GM12878 (cell line): ENCODE measurements at regions not wholly inside any gene's neighbourhood (a gene's known extent, or its start where the extent isn't known, plus 50 kb on each side); places are given as distances from the start of the nearest gene placed in this dataset.

Experiments used
- ATAC-seq: fragments of 200-7000 bp; cut with Tn5 transposase; 3 replicates; pipeline ENCODE4 v1.9.1; 2020; ENCODE audit warnings: mild to moderate bottlenecking, moderate library complexity
- BruUV-seq: library from RNA; stranded (reverse); fragments of 400-500 nt; replicated peaks from 2 replicates; lab custom pipeline; 2021; lab: Mats Ljungman, UMichigan
- CTCF ChIA-PET: fragments of 300-600 bp; sonication (Branson Sonifier 250); formaldehyde crosslinking; extraction: SDS; loops from one replicate; lab custom pipeline; 2021; ENCODE audit warnings: inconsistent platforms; lab: Yijun Ruan, JAX
- POLR2A ChIA-PET: fragments of 350-600 bp; formaldehyde crosslinking; extraction: SDS; loops from one replicate; lab custom pipeline; 2021; ENCODE audit warnings: inconsistent platforms; lab: Charles Lee
- RAD21 ChIA-PET: fragments of 300-600 bp; sonication (Branson Sonifier 250); formaldehyde crosslinking; loops from one replicate; lab custom pipeline; 2023; ENCODE audit warnings: antibody characterized with exemption; ENCODE audit not compliant: unreplicated experiment; lab: Charles Lee
- SMC1A ChIA-PET: fragments of 300-600 bp; sonication (Branson Sonifier 250); formaldehyde crosslinking; loops from one replicate; lab custom pipeline; 2023; ENCODE audit not compliant: unreplicated experiment, uncharacterized antibody; lab: Charles Lee
- DNase-seq: peaks from one replicate; pipeline ENCODE4 v3.0.0-alpha.2; 2011; ENCODE audit warnings: low read depth, low spot score
- FAIRE-seq: peaks from 3 replicates; lab custom pipeline; 2011; peaks lifted over from hg19 to GRCh38; lab: Jason Lieb, UNC
- H2AFZ ChIP-seq: 2 replicates; pipeline ENCODE4 v1.6.0; 2011; ENCODE audit warnings: low read depth, low read length, control low read depth; ENCODE audit not compliant: control insufficient read depth
- H3K27ac ChIP-seq: 2 replicates; pipeline ENCODE4 v1.5.1; 2011; ENCODE audit warnings: control low read depth; ENCODE audit not compliant: control insufficient read depth, insufficient read depth
- H3K27me3 ChIP-seq, 2 experiments: replicated peaks in 1 of 2; 2 replicates each; pipeline versions ENCODE4 v1.6.0 to v1.6.1; 2011; ENCODE audit warnings: low read length in 1 of 2; ENCODE audit not compliant: control insufficient read depth in 2 of 2, insufficient read depth in 2 of 2
- H3K36me3 ChIP-seq, 2 experiments: 2 replicates each; pipeline ENCODE4 v1.5.1; 2011; ENCODE audit warnings: low read length in 1 of 2; ENCODE audit not compliant: control insufficient read depth in 2 of 2, insufficient read depth in 2 of 2
- H3K4me1 ChIP-seq: 2 replicates; pipeline ENCODE4 v1.6.1; 2011; ENCODE audit warnings: mild to moderate bottlenecking, low read length, moderate library complexity, mixed read lengths; ENCODE audit not compliant: control insufficient read depth, insufficient read depth
- H3K4me2 ChIP-seq: 2 replicates; pipeline ENCODE4 v1.6.0; 2011; ENCODE audit warnings: control low read depth; ENCODE audit not compliant: control insufficient read depth, insufficient read depth
- H3K4me3 ChIP-seq: fragments of 200-600 bp; sonication (generic); 2 replicates; pipeline ENCODE4 v1.5.1; 2016
- H3K79me2 ChIP-seq: 2 replicates; pipeline ENCODE4 v1.6.0; 2011; ENCODE audit warnings: low read length; ENCODE audit not compliant: control insufficient read depth, insufficient read depth
- H3K9ac ChIP-seq: 2 replicates; pipeline ENCODE4 v1.8.0; 2011; ENCODE audit warnings: low read length, control low read depth, mixed read lengths; ENCODE audit not compliant: control insufficient read depth, insufficient read depth
- H3K9me3 ChIP-seq: replicated peaks from 3 replicates; pipeline ENCODE4 v1.5.1; 2011; ENCODE audit warnings: mild to moderate bottlenecking, low read length; ENCODE audit not compliant: control insufficient read depth, insufficient read depth
- H4K20me1 ChIP-seq: 2 replicates; pipeline ENCODE4 v1.6.0; 2011; ENCODE audit not compliant: control insufficient read depth, insufficient read depth
- ASH2L ChIP-seq: fragments of 300-600, 200-600 bp; sonication (generic); IDR thresholded peaks from 2 replicates; pipeline ENCODE4 v1.6.1; 2017; ENCODE audit warnings: low read depth, mild to moderate bottlenecking, borderline replicate concordance
- BMI1 ChIP-seq: fragments of 450-650 bp; IDR thresholded peaks from 2 replicates; pipeline ENCODE4 v1.6.1; 2016; ENCODE audit warnings: mild to moderate bottlenecking, moderate library complexity, borderline replicate concordance
- CHD4 ChIP-seq: fragments of 200-600 bp; sonication (generic); IDR thresholded peaks from 2 replicates; pipeline ENCODE4 v1.6.1; 2016; ENCODE audit warnings: mild to moderate bottlenecking
- EGR1 ChIP-seq, 2 experiments: IDR thresholded peaks; 1 replicate in 1 of 2; 2 replicates in 1 of 2; pipeline ENCODE4 v1.6.1; 2011 to 2012; ENCODE audit warnings: low read depth in 2 of 2, low read length in 2 of 2, borderline replicate concordance in 1 of 2, mild to moderate bottlenecking in 1 of 2, moderate library complexity in 1 of 2
- ETV6 ChIP-seq, 2 experiments: fragments of 450-650 bp in 1 of 2; IDR thresholded peaks in 1 of 2; conservative IDR thresholded peaks in 1 of 2; 2 replicates each; pipeline ENCODE4 v1.6.1; 2014; ENCODE audit warnings: antibody characterized with exemption in 1 of 2, borderline replicate concordance in 1 of 2, low read depth in 1 of 2, mild to moderate bottlenecking in 1 of 2, moderate library complexity in 1 of 2
- IRF4 ChIP-seq: IDR thresholded peaks from 2 replicates; pipeline ENCODE4 v1.6.1; 2011; ENCODE audit warnings: low read depth, low read length
- JUND ChIP-seq: IDR thresholded peaks from 2 replicates; pipeline ENCODE4 v1.6.1; 2012; ENCODE audit warnings: low read depth, mild to moderate bottlenecking, low read length, improper control_type of control experiment, moderate library complexity
- MTA2 ChIP-seq: fragments of 450-650 bp; IDR thresholded peaks from 2 replicates; pipeline ENCODE4 v1.6.1; 2016; ENCODE audit warnings: low read depth, mild to moderate bottlenecking, moderate library complexity
- NBN ChIP-seq: fragments of 450-650 bp; IDR thresholded peaks from 2 replicates; pipeline ENCODE4 v1.6.1; 2016
- NR2C2 ChIP-seq: IDR thresholded peaks from 2 replicates; pipeline ENCODE4 v1.6.1; 2011; ENCODE audit warnings: borderline replicate concordance, low read depth; ENCODE audit not compliant: control insufficient read depth, insufficient read length
- POU2F2 ChIP-seq: IDR thresholded peaks from 3 replicates; pipeline ENCODE4 v1.6.1; 2011; ENCODE audit warnings: low read depth, mild to moderate bottlenecking, low read length, borderline replicate concordance
- RB1 ChIP-seq: fragments of 450-650 bp; formaldehyde crosslinking; IDR thresholded peaks from 2 replicates; pipeline ENCODE4 v1.6.1; 2017; ENCODE audit warnings: mild to moderate bottlenecking, borderline replicate concordance
- SMARCA5 ChIP-seq: fragments of 450-650 bp; IDR thresholded peaks from 2 replicates; pipeline ENCODE4 v1.6.1; 2017; ENCODE audit warnings: mild to moderate bottlenecking
- SMC3 ChIP-seq: IDR thresholded peaks from 2 replicates; pipeline ENCODE4 v1.6.1; 2011; ENCODE audit warnings: low read length, improper control_type of control experiment, borderline replicate concordance
- SP1 ChIP-seq: IDR thresholded peaks from one replicate; pipeline ENCODE4 v1.6.1; 2011; ENCODE audit warnings: low read depth, low read length
- WRNIP1 ChIP-seq: IDR thresholded peaks from 2 replicates; pipeline ENCODE4 v1.6.1; 2011; ENCODE audit warnings: low read depth, low read length, improper control_type of control experiment, borderline replicate concordance
- ZBED1 ChIP-seq: IDR thresholded peaks from 2 replicates; pipeline ENCODE4 v1.6.1; 2016; ENCODE audit warnings: borderline replicate concordance
- WGBS: methylation state at CpG from one replicate; pipeline ENCODE4 v1.1.6; 2016; ENCODE audit warnings: low lambda C conversion rate; ENCODE audit not compliant: insufficient replicate concordance, insufficient coverage; ENCODE audit errors: missing lambda C conversion rate; 5-methylcytosine and 5-hydroxymethylcytosine counted together
- in situ Hi-C: fragments of 300-500 bp; cut with MboI; formaldehyde crosslinking; loops from 9 replicates; pipeline ENCODE4 v1.14.3; 2018; ENCODE audit warnings: mixed read lengths
- intact Hi-C: fragments of 100-400 bp; cut with micrococcal nuclease; formaldehyde crosslinking; loops from one replicate; pipeline ENCODE4 v1.14.2; 2022; ENCODE audit not compliant: unreplicated experiment
- TF ChIP-seq, protein P1 (sequence below): IDR thresholded peaks from 2 replicates; pipeline ENCODE4 v1.6.1; 2012; ENCODE audit warnings: low read length, inconsistent platforms
- TF ChIP-seq, protein P2 (sequence below): fragments of 450-650 bp; IDR thresholded peaks from 2 replicates; pipeline ENCODE4 v1.6.1; 2017; ENCODE audit warnings: mild to moderate bottlenecking, moderate library complexity

DNA sequence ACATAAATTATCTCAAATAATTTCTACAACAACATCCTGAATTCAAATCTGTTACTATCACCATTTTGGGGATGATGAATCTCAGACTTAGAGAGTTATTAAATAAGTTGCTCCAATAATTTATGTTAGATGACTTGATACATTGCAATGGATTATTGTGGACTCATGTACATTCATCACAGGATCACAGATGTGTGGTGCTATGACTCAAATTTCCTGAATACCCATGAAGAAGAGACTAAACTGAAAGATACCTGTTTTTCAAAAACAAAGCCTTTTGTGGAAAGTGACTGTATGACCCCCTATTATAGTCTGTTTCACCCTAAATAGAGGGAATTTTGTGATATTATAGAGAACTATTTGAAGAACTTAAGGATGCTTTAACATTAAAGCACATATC lies 315.0 kb downstream of the PLA2G4A start (continued):
- TF ChIP-seq, protein P1, sequence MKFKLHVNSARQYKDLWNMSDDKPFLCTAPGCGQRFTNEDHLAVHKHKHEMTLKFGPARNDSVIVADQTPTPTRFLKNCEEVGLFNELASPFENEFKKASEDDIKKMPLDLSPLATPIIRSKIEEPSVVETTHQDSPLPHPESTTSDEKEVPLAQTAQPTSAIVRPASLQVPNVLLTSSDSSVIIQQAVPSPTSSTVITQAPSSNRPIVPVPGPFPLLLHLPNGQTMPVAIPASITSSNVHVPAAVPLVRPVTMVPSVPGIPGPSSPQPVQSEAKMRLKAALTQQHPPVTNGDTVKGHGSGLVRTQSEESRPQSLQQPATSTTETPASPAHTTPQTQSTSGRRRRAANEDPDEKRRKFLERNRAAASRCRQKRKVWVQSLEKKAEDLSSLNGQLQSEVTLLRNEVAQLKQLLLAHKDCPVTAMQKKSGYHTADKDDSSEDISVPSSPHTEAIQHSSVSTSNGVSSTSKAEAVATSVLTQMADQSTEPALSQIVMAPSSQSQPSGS, result no peak

DNA sequence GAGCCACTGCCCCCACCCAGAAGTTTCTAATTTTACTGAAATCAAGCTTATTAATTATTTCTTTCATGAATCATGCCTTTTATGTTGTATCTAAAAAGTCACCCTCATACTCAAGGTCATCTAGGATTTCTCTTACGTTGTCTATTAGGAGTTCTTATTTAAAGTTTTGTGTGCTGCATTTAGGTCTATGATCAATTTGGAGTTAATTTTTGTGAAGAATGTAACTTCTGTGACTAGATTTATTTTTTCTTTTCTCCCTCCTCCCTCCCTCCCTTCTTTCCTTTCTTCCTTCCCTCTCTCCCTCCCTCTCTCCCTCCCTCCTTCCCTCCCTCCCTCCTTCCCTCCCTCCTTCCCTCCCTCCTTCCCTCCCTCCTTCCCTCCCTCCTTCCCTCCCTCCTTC lies 317.6 kb downstream of the PLA2G4A start:
- Histone ChIP-seq H3K9ac (no peak overlapping the region), H4K20me1 (no peaks in the 10 kb centered on the region), H3K9me3 (no peaks in the 10 kb centered on the region), H3K4me3 (no peak overlapping the region), H3K4me1 (no peaks in the 10 kb centered on the region), H2AFZ (no peak overlapping the region), H3K36me3 (no peaks in the 10 kb centered on the region), H3K27me3 (no peaks in the 10 kb centered on the region), H3K79me2 (no peaks in the 10 kb centered on the region), H3K27ac (no peak overlapping the region), H3K4me2 (no peak overlapping the region)
- intact Hi-C loops, result no loop called here
- ChIA-PET RAD21 (no interaction called here), CTCF (no interaction called here), SMC1A (no interaction called here), POLR2A (no interaction called here)
- no peak for DNase-seq
- in situ Hi-C loops, result no loop called here
- BruUV-seq, result no TSS peak
- no peak for TF ChIP-seq SMC3
- TF ChIP-seq JUND, result no peak
- TF ChIP-seq SMARCA5, result no peak
- TF ChIP-seq CHD4, result no peak
- TF ChIP-seq ASH2L, result no peak
- no peak for TF ChIP-seq NR2C2
- no peak for TF ChIP-seq NBN
- TF ChIP-seq, protein P2, sequence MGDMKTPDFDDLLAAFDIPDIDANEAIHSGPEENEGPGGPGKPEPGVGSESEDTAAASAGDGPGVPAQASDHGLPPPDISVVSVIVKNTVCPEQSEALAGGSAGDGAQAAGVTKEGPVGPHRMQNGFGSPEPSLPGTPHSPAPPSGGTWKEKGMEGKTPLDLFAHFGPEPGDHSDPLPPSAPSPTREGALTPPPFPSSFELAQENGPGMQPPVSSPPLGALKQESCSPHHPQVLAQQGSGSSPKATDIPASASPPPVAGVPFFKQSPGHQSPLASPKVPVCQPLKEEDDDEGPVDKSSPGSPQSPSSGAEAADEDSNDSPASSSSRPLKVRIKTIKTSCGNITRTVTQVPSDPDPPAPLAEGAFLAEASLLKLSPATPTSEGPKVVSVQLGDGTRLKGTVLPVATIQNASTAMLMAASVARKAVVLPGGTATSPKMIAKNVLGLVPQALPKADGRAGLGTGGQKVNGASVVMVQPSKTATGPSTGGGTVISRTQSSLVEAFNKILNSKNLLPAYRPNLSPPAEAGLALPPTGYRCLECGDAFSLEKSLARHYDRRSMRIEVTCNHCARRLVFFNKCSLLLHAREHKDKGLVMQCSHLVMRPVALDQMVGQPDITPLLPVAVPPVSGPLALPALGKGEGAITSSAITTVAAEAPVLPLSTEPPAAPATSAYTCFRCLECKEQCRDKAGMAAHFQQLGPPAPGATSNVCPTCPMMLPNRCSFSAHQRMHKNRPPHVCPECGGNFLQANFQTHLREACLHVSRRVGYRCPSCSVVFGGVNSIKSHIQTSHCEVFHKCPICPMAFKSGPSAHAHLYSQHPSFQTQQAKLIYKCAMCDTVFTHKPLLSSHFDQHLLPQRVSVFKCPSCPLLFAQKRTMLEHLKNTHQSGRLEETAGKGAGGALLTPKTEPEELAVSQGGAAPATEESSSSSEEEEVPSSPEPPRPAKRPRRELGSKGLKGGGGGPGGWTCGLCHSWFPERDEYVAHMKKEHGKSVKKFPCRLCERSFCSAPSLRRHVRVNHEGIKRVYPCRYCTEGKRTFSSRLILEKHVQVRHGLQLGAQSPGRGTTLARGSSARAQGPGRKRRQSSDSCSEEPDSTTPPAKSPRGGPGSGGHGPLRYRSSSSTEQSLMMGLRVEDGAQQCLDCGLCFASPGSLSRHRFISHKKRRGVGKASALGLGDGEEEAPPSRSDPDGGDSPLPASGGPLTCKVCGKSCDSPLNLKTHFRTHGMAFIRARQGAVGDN, result no peak
- TF ChIP-seq EGR1 (IDR thresholded peaks at IDR 0.05; ENCODE audit: borderline replicate concordance in 1 of 2, low read depth in 2 of 2, low read length in 2 of 2), result no peak
- TF ChIP-seq RB1, result no peak
- TF ChIP-seq BMI1, result no peak
- TF ChIP-seq IRF4, result no peak
- no peak for TF ChIP-seq ZBED1
- TF ChIP-seq POU2F2, result no peak
- no peak for TF ChIP-seq SP1
- no peak for TF ChIP-seq ETV6 (conservative IDR thresholded peaks at IDR 0.05 in 1 of 2, IDR thresholded peaks at IDR 0.05 in 1 of 2; ENCODE audit: borderline replicate concordance in 1 of 2, low read depth in 1 of 2)
- no peak for TF ChIP-seq WRNIP1
- no peak for TF ChIP-seq MTA2
- no peak for ATAC-seq
- 38% methylated on average over 1 of the region's 1 CpG for WGBS
- FAIRE-seq, result no peak
